Chondrocyte (in vitro differentiated cells): ENCODE measurements at regions not wholly inside any gene's neighbourhood (a gene's known extent, or its start where the extent isn't known, plus 50 kb on each side); places are given as distances from the start of the nearest gene placed in this dataset.

Experiments used
- DNase-seq: peaks from one replicate; pipeline ENCODE4 v3.0.0; 2021; ENCODE audit warnings: mixed read lengths, low spot score
- H3K27ac Mint-ChIP-seq: one replicate; pipeline ENCODE4 v1.8.0; 2021; ENCODE audit warnings: mild to moderate bottlenecking, moderate library complexity, mixed read lengths; ENCODE audit not compliant: unreplicated experiment
- H3K27me3 Mint-ChIP-seq: 2 replicates; pipeline ENCODE4 v1.8.0; 2021; ENCODE audit warnings: low read depth, mixed read lengths
- H3K36me3 Mint-ChIP-seq: 2 replicates; pipeline ENCODE4 v1.8.0; 2021; ENCODE audit warnings: low read depth, mixed read lengths
- H3K4me1 Mint-ChIP-seq: 2 replicates; pipeline ENCODE4 v1.8.0; 2021; ENCODE audit warnings: low read depth, mild to moderate bottlenecking, mixed read lengths
- H3K4me3 Mint-ChIP-seq: one replicate; pipeline ENCODE4 v1.8.0; 2021; ENCODE audit warnings: mild to moderate bottlenecking, moderate library complexity, mixed read lengths; ENCODE audit not compliant: unreplicated experiment
- H3K9me3 Mint-ChIP-seq: 2 replicates; pipeline ENCODE4 v1.8.0; 2021; ENCODE audit warnings: low read depth, mixed read lengths
- CTCF ChIP-seq: fragments of 200-600 bp; sonication (generic); IDR thresholded peaks from 2 replicates; pipeline ENCODE4 v1.5.0; 2021; ENCODE audit warnings: antibody characterized with exemption, mild to moderate bottlenecking, moderate library complexity

GRCh38 chr21:27536319-27536718, 569.4 kb upstream of the ADAMTS5 start:
- H3K27ac Mint-ChIP-seq = no peak overlapping the region
- H3K9me3 Mint-ChIP-seq = peaks cover 6% of the 10 kb centered on the region
- H3K4me1 Mint-ChIP-seq = peaks cover 26% of the 10 kb centered on the region
- no peak overlapping the region for H3K4me3 Mint-ChIP-seq
- DNase-seq = no peak
- no peaks in the 10 kb centered on the region for H3K27me3 Mint-ChIP-seq
- no peak for TF ChIP-seq CTCF
- no peaks in the 10 kb centered on the region for H3K36me3 Mint-ChIP-seq

- no peaks in the 10 kb centered on the region for H3K27me3 Mint-ChIP-seq
These were observed 568.3 kb upstream of the ADAMTS5 start for GRCh38 chr21:27535188-27535587.

GRCh38 chr21:27534206-27534605, 567.3 kb upstream of the ADAMTS5 start:
- no peak for DNase-seq
- no peak overlapping the region for H3K27ac Mint-ChIP-seq
- H3K9me3 Mint-ChIP-seq = peaks cover 6% of the 10 kb centered on the region
- H3K36me3 Mint-ChIP-seq = no peaks in the 10 kb centered on the region
- no peaks in the 10 kb centered on the region for H3K27me3 Mint-ChIP-seq
- TF ChIP-seq CTCF = no peak
- peaks cover 15% of the 10 kb centered on the region for H3K4me1 Mint-ChIP-seq
- H3K4me3 Mint-ChIP-seq = no peak overlapping the region

More at GRCh38 chr21:27535188-27535587, 568.3 kb upstream of the ADAMTS5 start:
- peaks cover 6% of the 10 kb centered on the region for H3K9me3 Mint-ChIP-seq
- TF ChIP-seq CTCF = no peak
- no peak overlapping the region for H3K4me3 Mint-ChIP-seq
- H3K36me3 Mint-ChIP-seq = no peaks in the 10 kb centered on the region
- no peak for DNase-seq
- H3K27ac Mint-ChIP-seq = no peak overlapping the region
- H3K4me1 Mint-ChIP-seq = peaks cover 21% of the 10 kb centered on the region

GRCh38 chr21:27532076-27532475, 565.2 kb upstream of the ADAMTS5 start:
- Mint-ChIP-seq H3K27ac (peak overlapping the region; percentile 74), H3K4me1 (peaks cover 18% of the 10 kb centered on the region), H3K36me3 (peaks cover 1% of the 10 kb centered on the region), H3K4me3 (no peak overlapping the region), H3K9me3 (peaks cover 2% of the 10 kb centered on the region), H3K27me3 (no peaks in the 10 kb centered on the region)
- no peak for TF ChIP-seq CTCF
- DNase-seq = no peak

GRCh38 chr21:27528697-27529096, 561.8 kb upstream of the ADAMTS5 start:
- Mint-ChIP-seq H3K27me3 (no peaks in the 10 kb centered on the region), H3K4me1 (peaks cover 24% of the 10 kb centered on the region), H3K27ac (no peak overlapping the region), H3K9me3 (no peaks in the 10 kb centered on the region), H3K36me3 (peaks cover 1% of the 10 kb centered on the region), H3K4me3 (no peak overlapping the region)
- DNase-seq = no peak
- no peak for TF ChIP-seq CTCF
